ENCODE measurements at regions not wholly inside any gene's neighbourhood (a gene's known extent, or its start where the extent isn't known, plus 50 kb on each side); places are given as distances from the start of the nearest gene placed in this dataset.

- no peak for TF ChIP-seq CTCF (IDR thresholded peaks at IDR 0.05)
- TF ChIP-seq EZH2 (IDR thresholded peaks at IDR 0.05; ENCODE audit: borderline replicate concordance, insufficient read depth, low read depth, low read length, poor library complexity, severe bottlenecking): no peak
These were observed 53.7 kb upstream of the KDM4C start for GRCh38 chr9:6703898-6704639.

Measured in B cell (primary cell).